Immature natural killer cell (primary cell): ENCODE measurements at regions not wholly inside any gene's neighbourhood (a gene's known extent, or its start where the extent isn't known, plus 50 kb on each side); places are given as distances from the start of the nearest gene placed in this dataset.
"Not testable (repeated sequence)": the region's sequence is repeated elsewhere in the genome, so short reads cannot be mapped to it uniquely, and the experiment has no call there.

Experiments used
- DNase-seq, 3 donors: peaks; one replicate each; pipeline ENCODE4 v3.0.0; 2022; ENCODE audit warnings: mixed read lengths in 1 of 3
- H3K27ac Mint-ChIP-seq, 6 donors: one replicate each; pipeline ENCODE4 v1.8.0; 2020; ENCODE audit warnings: mixed read lengths in 6 of 6, mild to moderate bottlenecking in 5 of 6, inconsistent platforms in 4 of 6, moderate library complexity in 3 of 6
- H3K27me3 Mint-ChIP-seq, 3 donors: one replicate each; pipeline ENCODE4 v1.8.0; 2020 to 2021; ENCODE audit warnings: low read depth in 3 of 3, mild to moderate bottlenecking in 3 of 3, mixed read lengths in 3 of 3, moderate library complexity in 3 of 3, inconsistent platforms in 1 of 3
- H3K36me3 Mint-ChIP-seq, 3 donors: one replicate each; pipeline ENCODE4 v1.8.0; 2020; ENCODE audit warnings: mixed read lengths in 3 of 3, inconsistent platforms in 2 of 3, mild to moderate bottlenecking in 2 of 3
- H3K4me1 Mint-ChIP-seq, 2 donors: one replicate each; pipeline ENCODE4 v1.8.0; 2020; ENCODE audit warnings: inconsistent platforms in 2 of 2, mild to moderate bottlenecking in 2 of 2, mixed read lengths in 2 of 2, moderate library complexity in 1 of 2
- H3K4me3 Mint-ChIP-seq, 5 donors: one replicate each; pipeline ENCODE4 v1.8.0; 2020; ENCODE audit warnings: mild to moderate bottlenecking in 5 of 5, mixed read lengths in 5 of 5, inconsistent platforms in 3 of 5, moderate library complexity in 3 of 5
- H3K9me3 Mint-ChIP-seq, 6 donors: one replicate each; pipeline ENCODE4 v1.8.0; 2020; ENCODE audit warnings: mild to moderate bottlenecking in 6 of 6, mixed read lengths in 6 of 6, inconsistent platforms in 4 of 6, moderate library complexity in 3 of 6

- Mint-ChIP-seq H3K36me3 (peaks cover 0 to 4% (median 0%) of the 10 kb centered on the region in 3 donors), H3K4me3 (no peak overlapping the region), H3K27me3 (peaks cover 0 to 7% (median 0%) of the 10 kb centered on the region in 3 donors), H3K4me1 (no peaks in the 10 kb centered on the region), H3K27ac (no peak overlapping the region), H3K9me3 (peaks cover 16 to 65% (median 37%) of the 10 kb centered on the region in 6 donors)
- no peak for DNase-seq
These were observed 66.3 kb upstream of the UFM1 start for GRCh38 chr13:38283346-38283745.

DNA sequence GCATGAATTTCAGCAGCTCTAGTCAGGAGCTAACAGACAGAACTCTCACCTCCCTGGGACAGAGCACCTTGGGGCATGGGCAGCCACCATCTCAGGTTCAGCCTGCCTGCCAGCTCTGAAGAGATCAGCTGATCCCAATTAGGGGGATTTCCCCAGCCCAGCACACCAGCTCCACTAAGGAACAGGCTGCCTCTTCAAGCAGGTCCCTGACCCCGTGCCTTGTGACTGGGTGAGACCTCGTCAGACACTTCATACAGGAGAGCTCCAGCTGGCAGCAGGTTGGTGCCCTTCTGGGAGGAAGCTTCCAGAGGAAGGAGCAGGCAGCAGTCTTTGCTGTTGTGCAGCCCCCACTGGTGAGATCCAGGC, 84.5 kb upstream of the UFM1 start:
- H3K9me3 Mint-ChIP-seq: peaks cover 11 to 64% (median 46%) of the 10 kb centered on the region in 6 donors

GRCh38 chr13:38264363-38265131, 85.1 kb upstream of the UFM1 start:
- Mint-ChIP-seq H3K27me3 (peaks cover 0 to 4% (median 0%) of the 10 kb centered on the region in 3 donors), H3K4me1 (no peaks in the 10 kb centered on the region), H3K4me3 (no peak overlapping the region), H3K27ac (no peak overlapping the region), H3K9me3 (peaks cover 14 to 63% (median 43%) of the 10 kb centered on the region in 6 donors), H3K36me3 (peaks cover 0 to 6% (median 4%) of the 10 kb centered on the region in 3 donors)
- no peak for DNase-seq

More for the DNA sequence above, 84.5 kb upstream of the UFM1 start:
- Mint-ChIP-seq H3K4me3 (no peak overlapping the region), H3K36me3 (peaks cover 0 to 11% (median 4%) of the 10 kb centered on the region in 3 donors), H3K27ac (no peak overlapping the region), H3K27me3 (peaks cover 0 to 4% (median 0%) of the 10 kb centered on the region in 3 donors), H3K4me1 (no peaks in the 10 kb centered on the region)
- DNase-seq: no peak

GRCh38 chr13:38262211-38262610, 87.4 kb upstream of the UFM1 start:
- Mint-ChIP-seq H3K27ac (no peak overlapping the region), H3K27me3 (peaks cover 0 to 2% (median 0%) of the 10 kb centered on the region in 3 donors), H3K9me3 (peaks cover 11 to 51% (median 33%) of the 10 kb centered on the region in 6 donors), H3K4me3 (no peak overlapping the region), H3K36me3 (peaks cover 0 to 4% (median 3%) of the 10 kb centered on the region in 3 donors), H3K4me1 (no peaks in the 10 kb centered on the region)
- DNase-seq: no peak

- H3K4me1 Mint-ChIP-seq: no peaks in the 10 kb centered on the region
- no peaks in the 10 kb centered on the region for H3K27me3 Mint-ChIP-seq
- H3K9me3 Mint-ChIP-seq: peaks cover 15 to 49% (median 23%) of the 10 kb centered on the region in 6 donors
These were observed 94.1 kb upstream of the UFM1 start for GRCh38 chr13:38255600-38255999.

GRCh38 chr13:38239874-38240273, 109.8 kb upstream of the UFM1 start:
- Mint-ChIP-seq H3K4me3 (no peak overlapping the region), H3K27ac (no peak overlapping the region), H3K9me3 (peaks cover 11 to 58% (median 31%) of the 10 kb centered on the region in 6 donors), H3K27me3 (peaks cover 0 to 4% (median 0%) of the 10 kb centered on the region in 3 donors), H3K4me1 (no peaks in the 10 kb centered on the region), H3K36me3 (peaks cover 0 to under 1% (median 0%) of the 10 kb centered on the region in 3 donors)
- DNase-seq: no peak

More at GRCh38 chr13:38255600-38255999, 94.1 kb upstream of the UFM1 start:
- no peak overlapping the region for H3K4me3 Mint-ChIP-seq
- H3K36me3 Mint-ChIP-seq: no peaks in the 10 kb centered on the region
- DNase-seq: no peak
- H3K27ac Mint-ChIP-seq: no peak overlapping the region

GRCh38 chr13:38228322-38228721, 121.3 kb upstream of the UFM1 start:
- Mint-ChIP-seq H3K9me3 (peaks cover 12 to 45% (median 26%) of the 10 kb centered on the region in 6 donors), H3K36me3 (peaks cover 0 to 7% (median 0%) of the 10 kb centered on the region in 3 donors), H3K27me3 (no peaks in the 10 kb centered on the region), H3K4me3 (no peak overlapping the region), H3K27ac (no peak overlapping the region), H3K4me1 (no peaks in the 10 kb centered on the region)
- DNase-seq: no peak

GRCh38 chr13:38226496-38226895, 123.2 kb upstream of the UFM1 start:
- Mint-ChIP-seq H3K36me3 (no peaks in the 10 kb centered on the region), H3K4me1 (no peaks in the 10 kb centered on the region), H3K9me3 (peaks cover 0 to 34% (median 12%) of the 10 kb centered on the region in 6 donors), H3K4me3 (no peak overlapping the region), H3K27ac (no peak overlapping the region), H3K27me3 (no peaks in the 10 kb centered on the region)
- no peak for DNase-seq

DNA sequence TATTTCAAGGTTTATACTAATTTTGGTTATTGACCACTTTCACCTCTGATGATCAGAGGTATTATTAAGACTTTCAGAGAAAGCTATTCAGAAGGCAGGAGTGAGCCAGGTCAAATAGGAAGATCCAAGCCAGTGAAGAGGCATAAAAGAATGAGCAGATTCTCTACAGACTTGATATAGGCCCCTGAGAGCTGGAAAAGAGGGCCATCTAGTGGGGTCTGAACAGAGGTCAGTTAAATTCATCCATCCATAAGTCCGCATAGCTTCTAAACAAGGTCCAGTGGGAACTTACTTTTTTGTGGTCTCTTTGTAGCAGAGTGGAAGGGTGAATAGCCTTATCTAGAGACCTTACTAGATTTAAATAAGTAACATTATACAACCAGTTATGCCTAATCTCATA, 126.6 kb upstream of the UFM1 start:
- H3K27me3 Mint-ChIP-seq: no peaks in the 10 kb centered on the region
- no peaks in the 10 kb centered on the region for H3K4me1 Mint-ChIP-seq
- H3K9me3 Mint-ChIP-seq: peaks cover 0 to 26% (median 14%) of the 10 kb centered on the region in 6 donors
- H3K4me3 Mint-ChIP-seq: no peak overlapping the region
- no peaks in the 10 kb centered on the region for H3K36me3 Mint-ChIP-seq
- H3K27ac Mint-ChIP-seq: no peak overlapping the region
- no peak for DNase-seq

DNA sequence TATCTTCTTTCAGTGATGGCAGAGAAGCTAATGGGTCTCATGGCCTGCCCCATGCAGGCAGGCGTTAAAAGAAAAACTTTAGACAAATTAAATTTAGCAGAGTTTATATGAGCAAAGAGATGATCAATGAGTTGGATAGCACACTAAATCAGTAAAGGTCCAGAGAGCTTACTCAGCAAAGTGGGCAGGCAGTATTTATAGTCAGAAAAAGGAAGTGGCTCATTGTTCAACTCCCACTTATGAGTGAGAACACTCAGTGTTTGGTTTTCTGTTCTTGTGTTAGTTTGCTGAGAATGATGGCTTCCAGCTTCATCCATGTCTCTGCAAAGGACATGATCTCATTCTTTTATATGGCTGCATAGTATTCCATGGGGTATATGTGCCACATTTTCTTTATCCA, 128.5 kb upstream of the UFM1 start:
- not testable (repeated sequence) for H3K4me1 Mint-ChIP-seq, H3K36me3 Mint-ChIP-seq, H3K27ac Mint-ChIP-seq, DNase-seq, H3K27me3 Mint-ChIP-seq, H3K4me3 Mint-ChIP-seq
- H3K9me3 Mint-ChIP-seq: peaks cover 3 to 35% (median 15%) of the 10 kb centered on the region in 6 donors

- H3K27me3 Mint-ChIP-seq: peaks cover 0 to 3% (median 0%) of the 10 kb centered on the region in 3 donors
- no peaks in the 10 kb centered on the region for H3K4me1 Mint-ChIP-seq
- H3K4me3 Mint-ChIP-seq: no peak overlapping the region
These were observed 133.5 kb upstream of the UFM1 start for GRCh38 chr13:38216181-38216580.

GRCh38 chr13:38213314-38213713, 136.3 kb upstream of the UFM1 start:
- Mint-ChIP-seq H3K27ac (no peak overlapping the region), H3K9me3 (peaks cover 11 to 48% (median 26%) of the 10 kb centered on the region in 6 donors), H3K4me1 (no peaks in the 10 kb centered on the region), H3K36me3 (no peaks in the 10 kb centered on the region), H3K4me3 (no peak overlapping the region), H3K27me3 (peaks cover 0 to 3% (median 0%) of the 10 kb centered on the region in 3 donors)
- DNase-seq: no peak

More at GRCh38 chr13:38216181-38216580, 133.5 kb upstream of the UFM1 start:
- Mint-ChIP-seq H3K9me3 (peaks cover 16 to 46% (median 22%) of the 10 kb centered on the region in 6 donors), H3K27ac (no peak overlapping the region), H3K36me3 (no peaks in the 10 kb centered on the region)
- no peak for DNase-seq

DNA sequence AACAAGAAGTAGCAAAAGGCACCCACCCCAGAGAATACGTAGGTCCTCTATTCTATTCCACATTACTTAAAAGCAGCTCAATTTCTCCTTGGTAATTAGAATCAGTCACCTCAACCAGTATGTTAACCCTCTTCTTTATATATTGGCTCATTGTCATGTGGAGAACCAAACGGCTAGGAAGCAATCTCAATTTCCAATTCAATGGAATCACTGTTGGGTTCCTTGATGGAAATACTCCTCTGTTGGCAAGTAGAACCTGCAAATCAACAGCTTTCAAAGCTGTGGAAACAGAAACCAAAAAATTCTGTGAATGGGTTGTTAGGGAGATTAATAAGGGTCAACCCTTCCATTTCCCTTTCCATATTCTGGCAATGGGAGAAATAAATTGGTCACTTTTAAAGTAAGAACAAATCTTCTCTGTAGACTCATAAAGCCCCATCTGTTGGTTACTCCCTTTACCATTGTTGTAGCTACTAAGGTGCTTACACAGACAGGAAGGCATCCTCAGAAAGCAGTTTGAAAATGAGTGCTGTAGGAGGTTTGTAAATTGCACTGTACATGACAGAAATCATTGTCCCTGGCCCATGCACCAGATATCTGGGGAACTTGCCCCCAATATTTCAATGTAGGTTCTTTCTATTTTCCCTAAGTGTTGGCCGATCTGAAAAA, 138.6 kb upstream of the UFM1 start:
- Mint-ChIP-seq H3K27ac (no peak overlapping the region), H3K4me1 (no peaks in the 10 kb centered on the region), H3K27me3 (no peaks in the 10 kb centered on the region), H3K4me3 (no peak overlapping the region), H3K9me3 (peaks cover 13 to 45% (median 25%) of the 10 kb centered on the region in 6 donors), H3K36me3 (no peaks in the 10 kb centered on the region)
- no peak for DNase-seq

- H3K36me3 Mint-ChIP-seq: no peaks in the 10 kb centered on the region
- peaks cover 4 to 32% (median 15%) of the 10 kb centered on the region in 6 donors for H3K9me3 Mint-ChIP-seq
- H3K4me1 Mint-ChIP-seq: no peaks in the 10 kb centered on the region
- peaks cover 0 to 4% (median 1%) of the 10 kb centered on the region in 3 donors for H3K27me3 Mint-ChIP-seq
- no peak for DNase-seq
- H3K4me3 Mint-ChIP-seq: no peak overlapping the region
- H3K27ac Mint-ChIP-seq: no peak overlapping the region
These were observed 145.1 kb upstream of the UFM1 start for GRCh38 chr13:38204556-38204955.
